ENCODE measurements at regions not wholly inside any gene's neighbourhood (a gene's known extent, or its start where the extent isn't known, plus 50 kb on each side); places are given as distances from the start of the nearest gene placed in this dataset.

DNA sequence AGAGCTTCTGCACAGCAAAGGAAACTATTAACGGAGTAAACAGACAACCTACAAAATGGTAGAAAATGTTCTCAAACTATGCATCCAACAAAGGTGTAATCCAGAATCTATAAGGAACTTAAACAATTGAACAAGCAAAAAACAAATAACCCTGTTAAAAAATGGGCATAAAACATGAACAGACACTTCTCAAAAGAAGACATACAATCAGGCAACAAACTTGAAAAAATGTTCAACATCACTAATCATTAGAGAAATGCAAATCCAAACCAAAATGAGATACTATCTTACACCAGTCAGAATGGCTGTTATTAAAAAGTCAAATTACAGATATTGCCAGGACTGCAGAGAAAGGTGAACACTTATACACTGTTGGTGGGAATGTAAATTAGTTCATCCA lies 309.6 kb upstream of the KLF3 start:
- Mint-ChIP-seq H3K4me3 (no peak overlapping the region), H3K36me3 (peaks cover 7% of the 10 kb centered on the region), H3K27me3 (no peaks in the 10 kb centered on the region), H3K9me3 (peaks cover 13% of the 10 kb centered on the region), H3K27ac (no peak overlapping the region), H3K4me1 (peaks cover 2% of the 10 kb centered on the region)
- DNase-seq = no peak

DNA sequence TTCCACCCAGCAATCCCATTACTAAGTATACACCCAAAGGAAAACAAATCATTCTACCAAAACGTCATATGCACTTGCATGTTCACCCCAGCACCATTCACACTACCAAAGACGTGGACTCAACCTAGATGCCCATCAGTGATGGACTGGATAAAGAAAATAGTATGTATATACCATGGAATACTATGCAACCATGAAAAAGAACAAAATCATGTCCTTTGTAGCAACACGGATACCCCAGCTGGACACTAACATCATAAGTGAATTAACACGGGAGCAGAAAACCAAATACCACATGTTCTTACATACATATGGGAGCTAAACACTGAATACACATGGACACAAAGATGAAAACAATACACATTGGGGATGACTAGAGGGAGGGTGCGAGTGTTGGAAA lies 309.1 kb upstream of the KLF3 start:
- Mint-ChIP-seq H3K9me3 (peaks cover 13% of the 10 kb centered on the region), H3K27ac (no peak overlapping the region), H3K36me3 (peaks cover 7% of the 10 kb centered on the region), H3K27me3 (no peaks in the 10 kb centered on the region), H3K4me1 (peaks cover 5% of the 10 kb centered on the region), H3K4me3 (no peak overlapping the region)
- no peak for DNase-seq

DNA sequence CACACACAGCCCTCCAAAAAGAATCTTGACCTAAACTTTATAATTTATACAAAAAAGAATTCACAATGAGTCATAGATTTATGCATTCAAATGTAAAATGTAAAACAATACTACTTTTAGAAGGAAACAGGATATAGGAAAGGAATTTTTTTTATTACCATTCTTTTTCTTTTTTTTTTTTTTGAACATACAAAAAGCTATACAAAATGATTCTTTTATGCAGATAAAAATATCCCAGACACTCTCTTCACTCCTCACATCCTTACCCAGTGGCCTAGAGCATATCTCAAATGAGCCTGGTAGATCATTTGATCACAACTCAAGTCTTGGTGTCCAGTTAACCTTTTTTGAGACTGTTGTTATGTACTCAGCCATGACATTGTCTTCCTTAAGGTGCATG lies 307.3 kb upstream of the KLF3 start:
- Mint-ChIP-seq H3K36me3 (peaks cover 2% of the 10 kb centered on the region), H3K27ac (no peak overlapping the region), H3K4me3 (no peak overlapping the region), H3K27me3 (no peaks in the 10 kb centered on the region), H3K9me3 (peaks cover 10% of the 10 kb centered on the region), H3K4me1 (peaks cover 5% of the 10 kb centered on the region)
- DNase-seq = no peak

DNA sequence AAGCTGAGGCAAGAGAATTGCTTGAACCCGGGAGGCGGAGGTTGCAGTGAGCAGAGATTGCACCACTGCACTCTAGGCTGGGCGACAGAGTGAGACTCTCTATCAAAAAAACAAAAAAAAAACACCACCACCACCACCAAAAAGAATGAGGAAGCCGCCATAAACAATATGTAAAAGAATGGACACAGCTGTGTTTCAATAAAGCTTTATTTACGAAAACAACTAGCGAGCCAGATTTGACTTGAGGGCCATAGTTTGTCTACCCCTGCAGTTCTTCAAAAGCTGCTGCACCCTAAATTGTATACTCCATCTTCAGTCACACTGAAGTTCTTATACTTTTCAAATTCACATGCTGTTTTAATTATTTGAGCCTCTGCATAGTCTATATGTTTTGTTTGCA lies 306.5 kb upstream of the KLF3 start:
- H3K36me3 Mint-ChIP-seq = peaks cover 2% of the 10 kb centered on the region

DNA sequence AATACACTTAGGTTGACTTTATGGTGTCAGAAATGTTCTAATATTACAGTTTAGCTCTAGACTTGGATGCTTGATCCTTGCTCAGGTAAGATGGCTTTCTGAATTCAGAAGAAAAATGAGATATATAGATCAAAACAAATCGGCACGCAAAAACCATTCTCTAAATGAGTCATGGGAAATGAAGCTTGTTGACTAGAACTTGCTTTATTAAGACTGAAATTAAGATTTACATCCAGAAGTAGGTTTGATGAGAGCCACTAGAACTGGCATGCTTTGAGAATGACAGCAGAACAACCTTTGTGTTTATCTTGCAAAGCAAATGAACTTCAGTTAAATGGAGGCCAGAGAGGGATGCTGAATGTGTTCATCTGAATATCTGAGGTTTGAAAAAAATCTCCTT lies 304.9 kb upstream of the KLF3 start:
- Mint-ChIP-seq H3K9me3 (no peaks in the 10 kb centered on the region), H3K4me3 (no peak overlapping the region), H3K27me3 (no peaks in the 10 kb centered on the region), H3K36me3 (peaks cover 2% of the 10 kb centered on the region), H3K4me1 (peaks cover 5% of the 10 kb centered on the region), H3K27ac (no peak overlapping the region)
- DNase-seq = no peak

More for the DNA sequence above, 306.5 kb upstream of the KLF3 start:
- no peaks in the 10 kb centered on the region for H3K27me3 Mint-ChIP-seq
- no peak overlapping the region for H3K4me3 Mint-ChIP-seq
- H3K9me3 Mint-ChIP-seq = peaks cover 4% of the 10 kb centered on the region
- DNase-seq = no peak
- H3K27ac Mint-ChIP-seq = no peak overlapping the region
- H3K4me1 Mint-ChIP-seq = peaks cover 5% of the 10 kb centered on the region

DNA sequence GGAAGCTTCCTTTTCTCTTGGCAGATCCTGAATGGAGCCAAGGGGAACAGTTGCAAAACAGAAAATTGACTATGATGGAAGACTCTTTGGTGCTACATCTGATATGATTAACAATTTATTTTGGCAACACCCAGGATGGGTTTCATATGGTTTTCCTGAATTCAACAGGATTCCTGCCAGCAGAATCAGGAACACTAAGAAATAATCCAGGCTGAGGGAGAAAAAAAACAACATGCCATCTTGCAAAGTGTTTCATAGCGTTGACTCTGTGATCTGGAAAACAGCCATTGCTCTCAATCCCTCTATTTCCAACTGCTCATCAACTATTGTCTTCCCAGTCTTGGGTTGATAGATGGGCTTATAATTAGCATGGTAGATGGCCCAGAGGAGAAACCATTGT lies 303.8 kb upstream of the KLF3 start:
- H3K9me3 Mint-ChIP-seq = no peaks in the 10 kb centered on the region

DNA sequence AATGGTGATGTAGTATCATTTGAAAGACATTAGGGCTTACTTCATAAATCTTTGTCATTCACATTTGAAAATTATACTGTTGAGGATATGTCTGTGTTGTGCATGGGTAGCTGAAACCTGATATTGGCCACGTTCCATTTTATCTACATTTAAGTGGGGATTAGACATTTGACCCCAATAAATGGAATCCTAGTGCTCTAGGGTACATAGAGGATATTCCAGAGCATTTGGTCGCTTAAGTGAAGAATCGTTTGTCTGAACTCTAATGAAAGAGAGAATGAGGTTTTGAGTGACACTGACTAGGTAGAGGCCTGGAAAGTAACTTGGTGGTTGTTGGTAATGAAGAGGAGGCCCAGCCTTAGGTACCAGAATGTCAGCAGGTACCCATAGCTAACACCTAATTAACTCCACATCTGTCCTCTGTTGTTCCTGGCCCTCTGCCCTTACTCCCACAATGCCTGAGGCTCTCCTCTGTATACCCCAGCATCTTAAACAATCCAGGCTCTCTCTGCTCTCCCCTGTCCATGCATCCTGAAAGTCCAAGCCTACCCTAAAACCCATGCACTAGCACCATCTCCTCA lies 299.5 kb upstream of the KLF3 start:
- DNase-seq = no peak
- no peak overlapping the region for H3K4me3 Mint-ChIP-seq
- H3K4me1 Mint-ChIP-seq = peaks cover 29% of the 10 kb centered on the region
- H3K27ac Mint-ChIP-seq = no peak overlapping the region
- no peaks in the 10 kb centered on the region for H3K36me3 Mint-ChIP-seq
- H3K27me3 Mint-ChIP-seq = no peaks in the 10 kb centered on the region
- H3K9me3 Mint-ChIP-seq = no peaks in the 10 kb centered on the region

More for the DNA sequence above, 303.8 kb upstream of the KLF3 start:
- H3K36me3 Mint-ChIP-seq = no peaks in the 10 kb centered on the region
- no peak for DNase-seq
- no peaks in the 10 kb centered on the region for H3K27me3 Mint-ChIP-seq
- no peak overlapping the region for H3K4me3 Mint-ChIP-seq
- peaks cover 5% of the 10 kb centered on the region for H3K4me1 Mint-ChIP-seq
- no peak overlapping the region for H3K27ac Mint-ChIP-seq

DNA sequence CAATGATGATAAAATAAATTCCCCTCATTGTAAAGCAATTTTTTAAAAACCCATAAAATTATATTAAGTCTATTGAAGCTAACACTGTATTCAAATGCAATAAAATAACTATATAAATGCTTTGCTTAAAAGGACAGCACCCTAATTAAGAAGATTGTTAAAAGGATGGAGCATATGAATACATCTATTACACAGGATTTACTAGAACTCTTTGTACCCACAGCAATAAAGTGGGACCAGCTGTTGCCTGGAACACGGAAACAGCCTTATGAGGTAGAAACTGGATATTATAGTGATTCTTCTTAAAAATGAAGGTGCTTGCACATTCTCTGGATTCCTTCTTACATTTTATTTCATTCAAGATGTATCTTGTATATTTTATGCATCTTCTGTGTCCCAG lies 298.7 kb upstream of the KLF3 start:
- H3K36me3 Mint-ChIP-seq = no peaks in the 10 kb centered on the region
- no peaks in the 10 kb centered on the region for H3K27me3 Mint-ChIP-seq
- peaks cover 27% of the 10 kb centered on the region for H3K4me1 Mint-ChIP-seq
- DNase-seq = no peak
- no peak overlapping the region for H3K27ac Mint-ChIP-seq
- H3K4me3 Mint-ChIP-seq = no peak overlapping the region
- no peaks in the 10 kb centered on the region for H3K9me3 Mint-ChIP-seq

DNA sequence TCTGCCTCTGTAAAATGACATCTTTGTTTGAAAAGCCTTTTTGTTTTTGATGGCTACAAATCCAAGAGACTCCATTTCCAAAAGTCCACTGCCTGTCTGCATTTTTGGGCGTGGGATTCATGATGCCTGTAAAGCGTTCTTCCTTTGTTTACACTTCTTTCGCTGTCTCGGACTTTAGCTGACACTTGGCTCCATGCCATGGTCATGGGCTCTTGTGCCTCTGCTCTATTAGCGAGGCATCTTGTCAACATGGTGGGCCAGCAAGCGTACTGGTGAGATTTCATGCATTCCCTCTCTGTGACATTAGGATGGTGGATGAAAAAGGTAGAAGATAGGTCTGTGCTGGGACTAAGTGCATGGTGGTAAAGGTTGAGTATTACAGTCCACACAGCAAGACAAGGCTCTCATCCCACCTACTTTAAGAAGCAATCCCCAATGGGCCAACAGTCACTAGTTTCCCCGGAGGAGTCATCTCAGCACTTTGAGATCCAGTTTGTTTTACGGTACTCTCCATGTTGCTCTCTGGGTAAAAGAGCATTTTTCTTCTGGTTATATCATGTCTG lies 298.2 kb upstream of the KLF3 start:
- H3K36me3 Mint-ChIP-seq = no peaks in the 10 kb centered on the region
- no peak for DNase-seq
- H3K27ac Mint-ChIP-seq = no peak overlapping the region
- no peaks in the 10 kb centered on the region for H3K9me3 Mint-ChIP-seq
- H3K4me1 Mint-ChIP-seq = peaks cover 27% of the 10 kb centered on the region
- no peaks in the 10 kb centered on the region for H3K27me3 Mint-ChIP-seq
- H3K4me3 Mint-ChIP-seq = no peak overlapping the region

DNA sequence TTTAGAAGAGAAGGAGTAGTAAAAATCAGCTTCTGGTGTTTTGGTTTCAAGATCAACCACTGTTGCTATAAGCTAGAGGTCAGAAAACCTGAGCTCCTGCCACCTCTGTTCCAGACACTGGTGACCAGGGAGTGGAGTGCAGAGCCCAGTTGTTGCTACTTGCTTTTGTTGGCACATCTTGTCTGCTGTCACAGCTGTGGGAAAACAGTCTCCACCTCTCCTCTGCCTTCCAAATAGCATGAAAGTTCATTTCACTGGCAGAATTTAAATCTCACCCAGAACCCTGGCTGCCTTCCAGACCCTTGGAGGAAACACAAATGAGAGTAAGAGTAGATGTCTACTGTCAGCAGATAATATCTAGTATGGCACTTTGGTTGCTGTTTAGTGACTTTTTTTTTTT lies 297.5 kb upstream of the KLF3 start:
- H3K27ac Mint-ChIP-seq = no peak overlapping the region
- H3K4me3 Mint-ChIP-seq = no peak overlapping the region
- H3K4me1 Mint-ChIP-seq = peaks cover 27% of the 10 kb centered on the region
- no peak for DNase-seq
- no peaks in the 10 kb centered on the region for H3K36me3 Mint-ChIP-seq
- no peaks in the 10 kb centered on the region for H3K9me3 Mint-ChIP-seq
- no peaks in the 10 kb centered on the region for H3K27me3 Mint-ChIP-seq

DNA sequence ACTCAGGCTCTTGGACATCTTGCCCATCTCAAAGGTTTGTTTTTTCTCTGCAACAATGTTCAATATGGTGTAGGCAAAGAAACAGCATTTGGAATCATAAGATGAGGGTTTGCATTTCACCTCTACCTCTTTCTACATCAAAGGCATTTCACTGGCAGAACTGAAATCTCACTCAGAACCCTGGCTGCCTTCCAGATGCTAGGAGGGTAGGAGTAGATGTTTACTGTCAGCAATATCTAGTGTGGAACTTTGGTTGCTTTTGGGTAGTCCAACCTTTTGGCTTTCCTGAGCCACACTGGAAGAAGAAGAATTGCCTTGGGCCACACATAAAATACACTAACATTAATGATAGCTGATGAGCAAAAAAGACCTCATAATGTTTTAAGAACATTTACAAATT lies 297.0 kb upstream of the KLF3 start:
- no peaks in the 10 kb centered on the region for H3K9me3 Mint-ChIP-seq
- H3K4me3 Mint-ChIP-seq = no peak overlapping the region
- H3K36me3 Mint-ChIP-seq = no peaks in the 10 kb centered on the region
- peaks cover 29% of the 10 kb centered on the region for H3K4me1 Mint-ChIP-seq
- H3K27ac Mint-ChIP-seq = no peak overlapping the region
- DNase-seq = no peak
- H3K27me3 Mint-ChIP-seq = no peaks in the 10 kb centered on the region

DNA sequence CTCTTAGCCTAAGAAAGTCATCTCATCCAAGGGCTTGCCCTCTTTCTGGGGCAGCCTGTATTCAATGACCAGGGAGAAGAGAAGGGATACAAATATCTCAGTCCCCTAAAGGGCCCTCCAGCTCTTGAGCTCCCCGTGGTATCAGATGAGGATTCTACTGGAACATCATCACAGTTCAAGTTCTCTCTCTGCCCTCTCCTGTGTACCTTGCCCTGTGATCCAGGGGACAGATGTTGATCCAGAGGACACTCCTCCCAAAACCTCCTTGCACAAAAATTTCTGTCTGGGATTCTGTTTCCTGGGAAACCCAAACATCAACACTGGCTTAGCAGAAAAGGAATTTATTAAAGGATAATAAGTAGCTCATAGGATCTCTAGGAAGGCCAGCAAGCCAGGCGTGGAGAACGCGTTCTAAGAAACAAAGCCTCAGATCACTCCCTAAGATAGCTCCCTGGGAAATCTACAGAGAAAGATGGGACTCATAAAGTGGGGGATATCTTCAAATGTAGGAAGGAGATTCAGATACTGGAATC lies 296.3 kb upstream of the KLF3 start:
- Mint-ChIP-seq H3K4me3 (no peak overlapping the region), H3K9me3 (peaks cover 3% of the 10 kb centered on the region), H3K4me1 (peaks cover 29% of the 10 kb centered on the region), H3K36me3 (no peaks in the 10 kb centered on the region), H3K27ac (no peak overlapping the region), H3K27me3 (no peaks in the 10 kb centered on the region)
- no peak for DNase-seq

DNA sequence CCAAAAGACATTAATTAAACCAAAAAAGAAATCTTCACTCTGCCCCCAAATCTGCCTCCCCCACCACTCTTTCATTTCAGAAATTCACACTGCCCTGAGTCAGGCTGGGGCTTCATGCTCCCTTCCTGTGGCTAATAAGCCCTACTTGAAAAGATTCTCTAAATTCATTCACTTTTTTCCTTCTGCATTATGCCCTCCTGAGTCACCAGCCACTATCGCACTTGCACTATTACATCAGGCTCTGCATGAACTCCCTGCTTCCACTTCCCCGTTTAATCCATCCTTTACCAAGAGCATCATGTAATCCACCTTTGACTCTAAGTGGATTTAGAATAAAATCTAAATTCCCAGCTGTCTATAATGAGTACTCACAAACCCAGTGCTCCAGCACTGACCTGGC lies 295.4 kb upstream of the KLF3 start:
- H3K9me3 Mint-ChIP-seq = peaks cover 3% of the 10 kb centered on the region
- DNase-seq = no peak

DNA sequence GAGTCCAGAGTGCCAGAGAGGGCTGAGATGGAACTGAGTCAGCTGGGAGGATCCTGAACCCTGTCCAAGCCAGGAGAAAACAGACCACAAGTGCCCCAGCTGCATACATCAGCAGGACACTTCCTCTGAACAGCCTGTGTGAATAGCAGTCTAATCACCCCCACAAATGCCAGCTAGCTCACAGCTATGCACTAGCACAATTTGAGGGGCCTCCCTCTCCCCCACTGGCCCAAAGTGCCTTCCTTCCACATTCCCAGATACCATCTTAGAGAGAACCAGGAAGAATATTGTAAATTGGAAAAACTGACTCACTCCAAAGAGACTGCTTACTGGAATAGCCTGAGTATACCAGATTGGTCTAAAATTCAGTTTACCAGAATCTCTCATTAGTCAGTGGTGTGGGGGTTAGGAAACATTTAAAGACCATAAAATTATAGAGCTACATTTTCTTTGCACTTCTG lies 292.6 kb upstream of the KLF3 start:
- H3K36me3 Mint-ChIP-seq = no peaks in the 10 kb centered on the region
- H3K9me3 Mint-ChIP-seq = peaks cover 3% of the 10 kb centered on the region
- DNase-seq = no peak
- H3K27ac Mint-ChIP-seq = no peak overlapping the region
- H3K4me1 Mint-ChIP-seq = peaks cover 31% of the 10 kb centered on the region
- H3K27me3 Mint-ChIP-seq = no peaks in the 10 kb centered on the region
- H3K4me3 Mint-ChIP-seq = no peak overlapping the region

More for the DNA sequence above, 295.4 kb upstream of the KLF3 start:
- Mint-ChIP-seq H3K27ac (no peak overlapping the region), H3K27me3 (no peaks in the 10 kb centered on the region), H3K36me3 (no peaks in the 10 kb centered on the region), H3K4me1 (peaks cover 35% of the 10 kb centered on the region), H3K4me3 (no peak overlapping the region)

DNA sequence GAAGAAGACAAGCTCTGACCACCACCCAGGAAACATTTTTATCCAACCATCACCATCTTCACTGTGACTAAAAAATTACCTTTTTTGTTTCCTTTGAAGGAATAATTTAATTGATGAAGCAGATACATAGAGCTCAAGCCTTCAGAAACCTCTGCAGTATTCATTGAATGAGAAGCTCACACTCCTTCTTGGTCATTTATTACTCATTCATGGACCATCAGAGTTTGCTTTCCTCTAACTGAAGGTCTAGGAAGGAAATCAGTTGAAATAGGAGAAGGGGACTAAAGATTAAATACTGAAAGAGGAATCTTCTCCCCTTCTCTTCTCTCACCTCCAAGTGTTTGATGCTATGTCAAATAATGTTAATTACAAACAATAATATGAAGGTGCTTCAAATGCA lies 290.6 kb upstream of the KLF3 start:
- DNase-seq = no peak
- Mint-ChIP-seq H3K4me1 (peaks cover 17% of the 10 kb centered on the region), H3K27ac (no peak overlapping the region), H3K4me3 (no peak overlapping the region), H3K27me3 (no peaks in the 10 kb centered on the region), H3K9me3 (peaks cover 3% of the 10 kb centered on the region), H3K36me3 (no peaks in the 10 kb centered on the region)

DNA sequence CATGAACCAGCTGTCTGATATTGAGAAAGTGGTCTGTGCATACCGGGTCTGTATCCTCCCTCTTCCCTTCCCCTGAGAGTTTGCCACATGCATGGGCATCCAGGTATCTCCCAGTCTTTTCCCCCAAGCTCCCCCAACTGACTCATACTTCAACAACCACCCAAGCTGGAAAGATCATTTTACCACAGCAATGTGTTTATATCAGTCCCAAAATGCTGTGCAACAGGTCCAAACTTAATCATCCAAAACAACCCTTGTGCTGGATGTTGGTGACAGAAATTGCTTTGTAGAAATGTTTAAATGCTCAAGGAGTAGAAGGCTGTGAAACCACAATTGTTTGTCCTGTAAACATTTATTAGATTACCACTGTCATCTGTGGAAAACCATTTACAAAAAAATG lies 286.8 kb upstream of the KLF3 start:
- no peak overlapping the region for H3K4me3 Mint-ChIP-seq
- peaks cover 6% of the 10 kb centered on the region for H3K4me1 Mint-ChIP-seq
- H3K36me3 Mint-ChIP-seq = no peaks in the 10 kb centered on the region
- H3K27me3 Mint-ChIP-seq = no peaks in the 10 kb centered on the region
- DNase-seq = no peak
- no peak overlapping the region for H3K27ac Mint-ChIP-seq
- H3K9me3 Mint-ChIP-seq = peaks cover 3% of the 10 kb centered on the region
